Fibroblast of villous mesenchyme (primary cell): ENCODE measurements at regions not wholly inside any gene's neighbourhood (a gene's known extent, or its start where the extent isn't known, plus 50 kb on each side); places are given as distances from the start of the nearest gene placed in this dataset.

ENCODE experiments used
- DNase-seq: peaks from one replicate; pipeline ENCODE4 v3.0.0-alpha.2; 2010; ENCODE audit warnings: low read depth
- H3K4me3 ChIP-seq: 2 replicates; pipeline ENCODE4 v1.5.1; 2011; ENCODE audit warnings: low read depth, mild to moderate bottlenecking, low read length
- TF ChIP-seq, protein P1 (sequence below): IDR thresholded peaks from 2 replicates; pipeline ENCODE4 v1.5.1; 2012; ENCODE audit warnings: low read depth, mild to moderate bottlenecking, low read length; ENCODE audit not compliant: insufficient read depth

DNA sequence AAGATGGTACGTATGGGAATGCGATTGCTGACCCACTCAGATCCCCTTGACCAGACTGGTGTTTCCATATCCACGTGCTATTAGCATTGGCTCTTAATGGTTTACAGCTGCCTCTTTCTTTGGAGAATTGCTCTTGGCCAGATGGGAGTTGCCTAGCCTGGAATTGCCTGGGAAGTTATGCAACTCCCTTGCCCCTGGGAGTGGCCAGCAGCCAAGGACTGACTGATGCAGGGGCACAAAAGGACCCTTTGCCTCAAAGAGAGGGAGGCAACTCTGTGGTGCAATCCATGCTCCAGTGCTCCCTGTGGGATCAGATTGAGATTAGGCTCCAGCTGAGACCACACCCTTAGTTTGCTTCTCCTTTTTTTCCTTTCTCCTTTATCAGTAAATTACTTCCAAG lies 203.5 kb upstream of the JAG1 start:
- TF ChIP-seq, protein P1, sequence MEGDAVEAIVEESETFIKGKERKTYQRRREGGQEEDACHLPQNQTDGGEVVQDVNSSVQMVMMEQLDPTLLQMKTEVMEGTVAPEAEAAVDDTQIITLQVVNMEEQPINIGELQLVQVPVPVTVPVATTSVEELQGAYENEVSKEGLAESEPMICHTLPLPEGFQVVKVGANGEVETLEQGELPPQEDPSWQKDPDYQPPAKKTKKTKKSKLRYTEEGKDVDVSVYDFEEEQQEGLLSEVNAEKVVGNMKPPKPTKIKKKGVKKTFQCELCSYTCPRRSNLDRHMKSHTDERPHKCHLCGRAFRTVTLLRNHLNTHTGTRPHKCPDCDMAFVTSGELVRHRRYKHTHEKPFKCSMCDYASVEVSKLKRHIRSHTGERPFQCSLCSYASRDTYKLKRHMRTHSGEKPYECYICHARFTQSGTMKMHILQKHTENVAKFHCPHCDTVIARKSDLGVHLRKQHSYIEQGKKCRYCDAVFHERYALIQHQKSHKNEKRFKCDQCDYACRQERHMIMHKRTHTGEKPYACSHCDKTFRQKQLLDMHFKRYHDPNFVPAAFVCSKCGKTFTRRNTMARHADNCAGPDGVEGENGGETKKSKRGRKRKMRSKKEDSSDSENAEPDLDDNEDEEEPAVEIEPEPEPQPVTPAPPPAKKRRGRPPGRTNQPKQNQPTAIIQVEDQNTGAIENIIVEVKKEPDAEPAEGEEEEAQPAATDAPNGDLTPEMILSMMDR = no peak
- DNase-seq = peak; percentile 22
- H3K4me3 ChIP-seq = no peak overlapping the region

GRCh38 chr20:10883166-10883565 lies 209.4 kb upstream of the JAG1 start:
- TF ChIP-seq, protein P1 = no peak
- no peak overlapping the region for H3K4me3 ChIP-seq
- DNase-seq = no peak

DNA sequence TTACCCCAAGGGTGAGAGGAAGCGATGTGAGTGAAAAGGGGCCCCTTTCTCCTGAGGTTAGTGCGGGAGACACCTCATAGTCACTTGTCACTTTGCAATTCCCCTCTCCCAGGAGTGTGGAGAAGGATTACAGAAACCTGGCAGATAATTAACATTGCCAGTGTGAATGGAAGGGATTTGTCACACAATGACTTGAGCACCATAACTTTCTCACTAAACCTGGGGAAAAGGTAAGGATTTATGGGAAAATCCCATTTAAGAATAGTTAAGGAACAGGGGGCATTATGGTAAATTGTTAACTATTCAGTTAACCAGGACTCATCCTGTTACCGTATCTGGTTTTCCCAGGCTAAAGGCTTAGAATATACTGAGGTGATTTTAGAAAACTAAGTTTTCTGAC lies 219.5 kb upstream of the JAG1 start:
- H3K4me3 ChIP-seq = no peak overlapping the region
- TF ChIP-seq, protein P1 = no peak
- DNase-seq = no peak

DNA sequence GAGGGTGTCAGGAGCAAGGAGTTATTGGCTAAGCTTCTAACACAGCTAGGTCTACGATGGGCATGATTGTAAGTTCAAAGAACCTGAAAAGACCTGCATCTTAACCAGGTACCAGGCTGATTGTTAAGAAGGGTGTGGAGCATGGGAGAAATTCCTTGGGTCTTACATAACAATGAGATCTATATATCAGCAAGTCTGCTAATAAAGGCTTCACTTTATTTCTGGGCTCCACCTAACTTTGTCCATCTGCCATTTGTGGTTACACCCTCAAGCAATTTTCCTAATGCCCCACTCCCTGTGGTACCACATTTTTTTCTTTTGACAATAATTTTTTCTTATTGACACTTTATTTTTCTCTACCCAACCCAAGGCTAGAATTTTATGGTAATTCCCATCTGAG lies 223.5 kb upstream of the JAG1 start:
- no peak for DNase-seq
- no peak overlapping the region for H3K4me3 ChIP-seq
- TF ChIP-seq, protein P1 = no peak

DNA sequence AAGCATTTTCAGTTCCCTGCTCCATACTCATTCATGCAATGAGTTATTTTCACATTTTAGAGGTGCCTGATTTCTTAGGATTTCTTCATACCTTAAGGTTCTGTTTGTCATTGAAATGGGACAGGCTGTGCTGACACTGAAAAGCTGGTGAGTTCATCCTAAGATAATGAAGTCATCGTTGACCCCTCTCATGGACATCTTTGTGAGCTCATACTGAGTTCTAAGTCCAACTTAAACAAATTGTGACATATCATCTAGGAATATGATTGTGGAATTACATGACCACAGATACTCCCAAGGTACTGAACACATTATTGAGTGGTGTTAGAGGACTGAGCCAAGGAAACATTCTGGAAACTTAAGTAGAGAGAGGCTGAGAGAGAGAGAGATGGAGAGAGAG lies 224.8 kb upstream of the JAG1 start:
- TF ChIP-seq, protein P1 = no peak
- DNase-seq = no peak
- H3K4me3 ChIP-seq = no peak overlapping the region

GRCh38 chr20:10902174-10902573 lies 228.4 kb upstream of the JAG1 start:
- no peak overlapping the region for H3K4me3 ChIP-seq
- TF ChIP-seq, protein P1 = no peak
- DNase-seq = peak; percentile 43

- DNase-seq = peak; percentile 17
- TF ChIP-seq, protein P1 = no peak
- H3K4me3 ChIP-seq = no peak overlapping the region
Observed at GRCh38 chr20:10902576-10903282, 228.9 kb upstream of the JAG1 start.
